Stimulated activated memory B cell treated with anti-CD40 and anti-IgM and Interleukin-4, amounts not matched to agents 10 μg/mL and 1 μg/mL and 100 μg/mL, for 72 hours (primary cell): ENCODE measurements at regions not wholly inside any gene's neighbourhood (a gene's known extent, or its start where the extent isn't known, plus 50 kb on each side); places are given as distances from the start of the nearest gene placed in this dataset.
A peak's percentile ranks its signal among the peaks of the same experiment; 100 is the strongest.
"Not testable (repeated sequence)": the region's sequence is repeated elsewhere in the genome, so short reads cannot be mapped to it uniquely, and the experiment has no call there.

ENCODE experiments used
- ATAC-seq: fragments of 150-1000 bp; cut with Tn5 transposase; 2 replicates; pipeline ENCODE4 v1.10.0; 2021
- H3K27ac Mint-ChIP-seq: one replicate; pipeline ENCODE4 v1.8.0; 2022; ENCODE audit warnings: mild to moderate bottlenecking, mixed read lengths
- H3K27me3 Mint-ChIP-seq: one replicate; pipeline ENCODE4 v1.8.0; 2022; ENCODE audit warnings: mixed read lengths
- H3K36me3 Mint-ChIP-seq: one replicate; pipeline ENCODE4 v1.8.0; 2022; ENCODE audit warnings: mixed read lengths
- H3K4me1 Mint-ChIP-seq: one replicate; pipeline ENCODE4 v1.8.0; 2022; ENCODE audit warnings: mixed read lengths
- H3K4me3 Mint-ChIP-seq: one replicate; pipeline ENCODE4 v1.8.0; 2022; ENCODE audit warnings: mild to moderate bottlenecking, moderate library complexity, mixed read lengths
- H3K9me3 Mint-ChIP-seq: one replicate; pipeline ENCODE4 v1.8.0; 2022; ENCODE audit warnings: mixed read lengths

GRCh38 chr4:26192899-26193869 is 127.6 kb upstream of the RBPJ start:
- no peaks in the 10 kb centered on the region for H3K9me3 Mint-ChIP-seq
- H3K27me3 Mint-ChIP-seq: peaks cover 13% of the 10 kb centered on the region
- ATAC-seq: peak; percentile 61
- H3K4me3 Mint-ChIP-seq: no peak overlapping the region
- no peaks in the 10 kb centered on the region for H3K36me3 Mint-ChIP-seq
- peaks cover 38% of the 10 kb centered on the region for H3K4me1 Mint-ChIP-seq
- H3K27ac Mint-ChIP-seq: peak overlapping the region; percentile 0

- peak; percentile 79 for ATAC-seq
- Mint-ChIP-seq H3K4me1 (peaks cover 38% of the 10 kb centered on the region), H3K9me3 (no peaks in the 10 kb centered on the region), H3K27ac (no peak overlapping the region), H3K4me3 (no peak overlapping the region), H3K36me3 (no peaks in the 10 kb centered on the region), H3K27me3 (peaks cover 13% of the 10 kb centered on the region)
Observed at GRCh38 chr4:26194764-26195163, 126.0 kb upstream of the RBPJ start.

- no peak overlapping the region for H3K4me3 Mint-ChIP-seq
- H3K9me3 Mint-ChIP-seq: no peaks in the 10 kb centered on the region
- H3K27me3 Mint-ChIP-seq: peaks cover 23% of the 10 kb centered on the region
- no peak for ATAC-seq
- no peaks in the 10 kb centered on the region for H3K36me3 Mint-ChIP-seq
- H3K27ac Mint-ChIP-seq: no peak overlapping the region
- peaks cover 38% of the 10 kb centered on the region for H3K4me1 Mint-ChIP-seq
Observed at GRCh38 chr4:26196567-26196966, 124.2 kb upstream of the RBPJ start.

- Mint-ChIP-seq H3K4me1 (peaks cover 37% of the 10 kb centered on the region), H3K36me3 (no peaks in the 10 kb centered on the region), H3K9me3 (no peaks in the 10 kb centered on the region), H3K27ac (peak overlapping the region; percentile 61), H3K27me3 (peaks cover 30% of the 10 kb centered on the region), H3K4me3 (no peak overlapping the region)
- peak; percentile 72 for ATAC-seq
Observed at GRCh38 chr4:26197018-26197779, 123.6 kb upstream of the RBPJ start.

GRCh38 chr4:26198931-26199330 is 121.9 kb upstream of the RBPJ start:
- ATAC-seq, H3K36me3 Mint-ChIP-seq, H3K4me3 Mint-ChIP-seq, H3K9me3 Mint-ChIP-seq, H3K27ac Mint-ChIP-seq: not testable (repeated sequence)
- Mint-ChIP-seq H3K27me3 (peaks cover 33% of the 10 kb centered on the region), H3K4me1 (peaks cover 21% of the 10 kb centered on the region)

GRCh38 chr4:26199596-26199995 is 121.2 kb upstream of the RBPJ start:
- no peaks in the 10 kb centered on the region for H3K9me3 Mint-ChIP-seq

GRCh38 chr4:26201120-26201519 is 119.7 kb upstream of the RBPJ start:
- Mint-ChIP-seq H3K4me3 (no peak overlapping the region), H3K4me1 (peaks cover 17% of the 10 kb centered on the region), H3K9me3 (no peaks in the 10 kb centered on the region), H3K27me3 (peaks cover 30% of the 10 kb centered on the region), H3K36me3 (no peaks in the 10 kb centered on the region), H3K27ac (no peak overlapping the region)
- ATAC-seq: no peak

More at GRCh38 chr4:26199596-26199995, 121.2 kb upstream of the RBPJ start:
- H3K4me3 Mint-ChIP-seq: no peak overlapping the region
- no peaks in the 10 kb centered on the region for H3K36me3 Mint-ChIP-seq
- no peak for ATAC-seq
- H3K27ac Mint-ChIP-seq: no peak overlapping the region
- H3K27me3 Mint-ChIP-seq: peaks cover 33% of the 10 kb centered on the region
- peaks cover 21% of the 10 kb centered on the region for H3K4me1 Mint-ChIP-seq

- H3K27me3 Mint-ChIP-seq: peaks cover 37% of the 10 kb centered on the region
- no peaks in the 10 kb centered on the region for H3K9me3 Mint-ChIP-seq
- no peak overlapping the region for H3K27ac Mint-ChIP-seq
- H3K4me1 Mint-ChIP-seq: peaks cover 8% of the 10 kb centered on the region
- no peaks in the 10 kb centered on the region for H3K36me3 Mint-ChIP-seq
- H3K4me3 Mint-ChIP-seq: no peak overlapping the region
- ATAC-seq: peak; percentile 62
Observed at GRCh38 chr4:26204249-26204825, 116.5 kb upstream of the RBPJ start.

- Mint-ChIP-seq H3K27ac (no peak overlapping the region), H3K36me3 (no peaks in the 10 kb centered on the region), H3K4me3 (no peak overlapping the region), H3K4me1 (peaks cover 8% of the 10 kb centered on the region), H3K27me3 (peaks cover 43% of the 10 kb centered on the region), H3K9me3 (no peaks in the 10 kb centered on the region)
- ATAC-seq: no peak
Observed at GRCh38 chr4:26204911-26205370, 115.9 kb upstream of the RBPJ start.

GRCh38 chr4:26206339-26206738 is 114.5 kb upstream of the RBPJ start:
- Mint-ChIP-seq H3K9me3 (no peaks in the 10 kb centered on the region), H3K4me1 (peaks cover 8% of the 10 kb centered on the region), H3K36me3 (no peaks in the 10 kb centered on the region), H3K4me3 (no peak overlapping the region), H3K27me3 (peaks cover 48% of the 10 kb centered on the region), H3K27ac (no peak overlapping the region)
- ATAC-seq: no peak

- no peak for ATAC-seq
- no peak overlapping the region for H3K4me3 Mint-ChIP-seq
Observed at GRCh38 chr4:26206999-26207398, 113.8 kb upstream of the RBPJ start.

GRCh38 chr4:26207631-26208030 is 113.2 kb upstream of the RBPJ start:
- Mint-ChIP-seq H3K4me1 (peaks cover 8% of the 10 kb centered on the region), H3K27me3 (peaks cover 38% of the 10 kb centered on the region), H3K4me3 (no peak overlapping the region), H3K9me3 (no peaks in the 10 kb centered on the region), H3K27ac (no peak overlapping the region), H3K36me3 (no peaks in the 10 kb centered on the region)
- ATAC-seq: no peak

More at GRCh38 chr4:26206999-26207398, 113.8 kb upstream of the RBPJ start:
- no peak overlapping the region for H3K27ac Mint-ChIP-seq
- H3K36me3 Mint-ChIP-seq: no peaks in the 10 kb centered on the region
- peaks cover 43% of the 10 kb centered on the region for H3K27me3 Mint-ChIP-seq
- H3K4me1 Mint-ChIP-seq: peaks cover 8% of the 10 kb centered on the region
- H3K9me3 Mint-ChIP-seq: no peaks in the 10 kb centered on the region

- H3K4me1 Mint-ChIP-seq: peaks cover 8% of the 10 kb centered on the region
- H3K27ac Mint-ChIP-seq: no peak overlapping the region
- no peak for ATAC-seq
- H3K27me3 Mint-ChIP-seq: peaks cover 43% of the 10 kb centered on the region
- H3K4me3 Mint-ChIP-seq: no peak overlapping the region
- no peaks in the 10 kb centered on the region for H3K36me3 Mint-ChIP-seq
- no peaks in the 10 kb centered on the region for H3K9me3 Mint-ChIP-seq
Observed at GRCh38 chr4:26208237-26208994, 112.4 kb upstream of the RBPJ start.

GRCh38 chr4:26209378-26209777 is 111.4 kb upstream of the RBPJ start:
- not testable (repeated sequence) for ATAC-seq, H3K36me3 Mint-ChIP-seq, H3K27ac Mint-ChIP-seq, H3K4me3 Mint-ChIP-seq, H3K9me3 Mint-ChIP-seq
- Mint-ChIP-seq H3K27me3 (peaks cover 52% of the 10 kb centered on the region), H3K4me1 (peaks cover 10% of the 10 kb centered on the region)
